T-cell (primary cell): ENCODE measurements at regions not wholly inside any gene's neighbourhood (a gene's known extent, or its start where the extent isn't known, plus 50 kb on each side); places are given as distances from the start of the nearest gene placed in this dataset.

Experiments used
- ATAC-seq, 4 experiments: fragments of 200-7000 bp in 3 of 4; fragments of 150-1000 bp in 1 of 4; cut with Tn5 transposase; replicated peaks in 1 of 4; 1 replicate in 3 of 4; 2 replicates in 1 of 4; pipeline ENCODE4 v1.10.0; 2021; ENCODE audit warnings: moderate library complexity in 3 of 4, mild to moderate bottlenecking in 2 of 4, moderate number of reproducible peaks in 1 of 4
- CTCF ChIA-PET, 2 donors: fragments of 300-600 bp; sonication (Branson Sonifier 250); formaldehyde crosslinking; loops; one replicate each; lab custom pipeline; 2022; ENCODE audit warnings: antibody characterized with exemption in 2 of 2; lab: Charles Lee
- POLR2A ChIA-PET, 2 donors: fragments of 300-600 bp; sonication (Branson Sonifier 250); formaldehyde crosslinking; loops; one replicate each; lab custom pipeline; 2022; ENCODE audit warnings: antibody characterized with exemption in 2 of 2; lab: Charles Lee
- DNase-seq, 35 experiments: peaks; one replicate each; pipeline versions ENCODE4 v3.0.0 to v3.0.0-alpha.2; 2013 to 2023
- H3K27ac ChIP-seq: one replicate; pipeline ENCODE4 v1.5.1; 2013; ENCODE audit warnings: low read length
- H3K27me3 ChIP-seq, 2 experiments: replicated peaks in 1 of 2; 1 replicate in 1 of 2; 2 replicates in 1 of 2; pipeline versions ENCODE4 v1.6.1 to v1.7.0; 2013; ENCODE audit warnings: low read length in 1 of 2, mixed read lengths in 1 of 2; ENCODE audit not compliant: control insufficient read depth in 2 of 2, insufficient read depth in 2 of 2; ENCODE audit errors: extremely low read depth in 1 of 2
- H3K36me3 ChIP-seq, 2 donors: 1 replicate in 1 of 2; 2 replicates in 1 of 2; pipeline versions ENCODE4 v1.6.1 to v1.7.0; 2013; ENCODE audit warnings: low read length in 1 of 2; ENCODE audit not compliant: control insufficient read depth in 2 of 2, insufficient read depth in 1 of 2; ENCODE audit errors: extremely low read depth in 1 of 2
- H3K4me1 ChIP-seq, 2 experiments: 1 replicate in 1 of 2; 2 replicates in 1 of 2; pipeline versions ENCODE4 v1.6.1 to v1.7.0; 2013; ENCODE audit warnings: low read length in 2 of 2, mixed read lengths in 1 of 2; ENCODE audit not compliant: insufficient read depth in 2 of 2, control insufficient read depth in 1 of 2; ENCODE audit errors: extremely low read depth in 1 of 2
- H3K4me3 ChIP-seq, 2 donors: 1 replicate in 1 of 2; 2 replicates in 1 of 2; pipeline versions ENCODE4 v1.5.1 to v1.7.0; 2013; ENCODE audit warnings: mild to moderate bottlenecking in 2 of 2, low read length in 1 of 2, moderate library complexity in 1 of 2; ENCODE audit not compliant: control insufficient read depth in 1 of 2; ENCODE audit errors: extremely low read depth in 1 of 2
- H3K9me3 ChIP-seq: 2 replicates; pipeline ENCODE4 v1.7.0; 2013
- H3K27ac Mint-ChIP-seq, 2 donors: one replicate each; pipeline ENCODE4 v1.8.0; 2020 to 2021; ENCODE audit warnings: mild to moderate bottlenecking in 2 of 2, mixed read lengths in 2 of 2
- H3K27me3 Mint-ChIP-seq, 2 donors: one replicate each; pipeline ENCODE4 v1.8.0; 2021 to 2022; ENCODE audit warnings: mixed read lengths in 2 of 2
- H3K36me3 Mint-ChIP-seq: one replicate; pipeline ENCODE4 v1.8.0; 2021; ENCODE audit warnings: mixed read lengths
- H3K4me1 Mint-ChIP-seq, 3 donors: one replicate each; pipeline ENCODE4 v1.8.0; 2020 to 2022; ENCODE audit warnings: mixed read lengths in 3 of 3, mild to moderate bottlenecking in 1 of 3
- H3K4me3 Mint-ChIP-seq, 3 donors: one replicate each; pipeline ENCODE4 v1.8.0; 2020 to 2022; ENCODE audit warnings: mild to moderate bottlenecking in 3 of 3, mixed read lengths in 3 of 3, moderate library complexity in 3 of 3
- H3K9me3 Mint-ChIP-seq, 3 donors: one replicate each; pipeline ENCODE4 v1.8.0; 2020 to 2022; ENCODE audit warnings: mixed read lengths in 3 of 3
- WGBS: methylation state at CpG from one replicate; pipeline ENCODE4 v1.1.5; 2013; ENCODE audit warnings: missing lambda C conversion rate; ENCODE audit not compliant: insufficient coverage; 5-methylcytosine and 5-hydroxymethylcytosine counted together

DNA sequence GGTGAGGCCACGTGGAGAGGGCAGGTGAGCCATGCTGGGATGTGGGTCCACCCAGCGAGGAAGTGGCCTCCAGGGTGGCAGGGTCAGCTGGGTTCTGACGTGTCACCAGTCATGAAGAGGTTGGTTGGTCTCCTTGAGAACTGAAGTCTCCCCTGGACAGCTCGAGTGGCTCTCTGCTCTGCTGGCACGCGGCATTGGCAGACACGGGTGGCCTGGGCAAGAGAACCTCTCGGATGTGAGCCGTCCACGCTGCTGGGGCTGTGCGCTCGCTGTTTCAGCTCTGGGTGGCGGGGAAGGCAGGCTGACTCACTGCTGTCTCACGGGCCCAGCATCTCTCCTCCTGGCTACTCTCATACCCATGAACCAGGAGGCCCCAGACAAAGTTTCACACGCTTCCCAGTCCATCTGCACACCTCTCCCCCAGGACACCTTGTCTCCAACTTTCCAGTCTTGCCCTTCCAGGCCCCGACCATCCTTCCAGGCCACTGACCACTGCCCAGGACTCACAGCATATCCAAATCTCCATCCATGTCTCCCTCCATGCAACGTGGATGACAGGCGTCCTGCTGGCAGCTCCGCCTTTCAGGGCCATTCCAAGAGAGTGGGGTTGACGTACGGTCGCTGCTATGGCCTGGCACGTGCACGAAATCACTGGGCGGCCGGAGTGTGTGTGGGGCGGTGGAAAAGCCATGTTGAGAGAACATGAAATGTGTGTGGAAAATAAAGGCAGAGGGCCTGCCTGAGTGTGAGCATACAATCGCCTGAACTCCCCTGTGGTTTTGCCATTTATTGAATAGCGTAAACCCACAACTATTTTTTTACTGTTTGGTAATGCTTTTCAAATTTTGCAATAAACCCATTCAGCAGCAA is 145.0 kb upstream of the COL5A1 start:
- H3K4me1 Mint-ChIP-seq = no peaks in the 10 kb centered on the region
- Histone ChIP-seq H3K4me1 (no peaks in the 10 kb centered on the region), H3K27ac (no peak overlapping the region), H3K4me3 (no peak overlapping the region), H3K9me3 (no peaks in the 10 kb centered on the region), H3K36me3 (no peaks in the 10 kb centered on the region), H3K27me3 (peaks cover 0 to 39% of the 10 kb centered on the region in 2 experiments)
- 81% methylated on average over 20 of the region's 29 CpGs for WGBS
- peaks cover 11 to 23% of the 10 kb centered on the region in 2 donors for H3K27me3 Mint-ChIP-seq
- ATAC-seq = no peak
- H3K4me3 Mint-ChIP-seq = no peak overlapping the region
- no peak overlapping the region for H3K27ac Mint-ChIP-seq
- ChIA-PET POLR2A (no interaction called here), CTCF (no interaction called here)
- no peak for DNase-seq
- no peaks in the 10 kb centered on the region for H3K36me3 Mint-ChIP-seq
- no peaks in the 10 kb centered on the region for H3K9me3 Mint-ChIP-seq

DNA sequence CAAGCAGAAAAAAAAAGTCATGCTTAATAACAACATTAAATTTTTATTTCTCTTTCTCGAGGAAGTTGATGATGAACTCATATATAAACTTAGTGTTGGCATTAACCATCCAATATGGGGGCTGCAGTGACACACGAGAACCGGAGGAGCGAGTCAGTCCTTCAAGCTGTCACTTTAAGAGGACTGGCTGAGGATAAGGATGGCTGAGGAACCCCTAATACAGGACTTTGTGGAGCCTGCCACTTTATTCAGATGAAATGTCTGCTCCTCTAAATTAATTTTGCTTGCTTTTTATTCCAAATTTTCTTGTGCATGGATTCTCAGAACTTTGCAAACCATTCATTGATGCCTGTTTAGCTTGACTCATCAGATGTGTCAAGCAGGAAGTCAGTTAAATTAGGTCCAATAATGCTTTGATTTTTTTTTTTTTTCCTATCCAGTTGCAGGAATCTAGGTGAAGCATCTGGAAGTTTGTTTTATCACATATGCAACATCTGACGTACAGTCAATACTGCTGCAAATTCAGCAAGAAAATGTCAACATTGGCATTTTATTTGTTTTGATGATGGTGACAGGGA is 144.2 kb upstream of the COL5A1 start:
- Mint-ChIP-seq H3K9me3 (no peaks in the 10 kb centered on the region), H3K4me1 (no peaks in the 10 kb centered on the region), H3K27ac (no peak overlapping the region), H3K27me3 (peaks cover 15 to 27% of the 10 kb centered on the region in 2 donors), H3K4me3 (no peak overlapping the region), H3K36me3 (no peaks in the 10 kb centered on the region)
- no peak for DNase-seq
- ChIA-PET POLR2A (no interaction called here), CTCF (interaction anchor here in 1 of 2 donors (0.6 kb wide), 1 partner anchor 200 kb away, joined by 6 read pairs; no protein-coding TSS in a partner anchor)
- Histone ChIP-seq H3K4me1 (no peaks in the 10 kb centered on the region), H3K9me3 (no peaks in the 10 kb centered on the region), H3K27me3 (peaks cover 0 to 40% of the 10 kb centered on the region in 2 experiments), H3K4me3 (no peak overlapping the region), H3K36me3 (no peaks in the 10 kb centered on the region), H3K27ac (no peak overlapping the region)
- WGBS = 83% methylated on average over 4 of the region's 5 CpGs
- ATAC-seq = no peak

DNA sequence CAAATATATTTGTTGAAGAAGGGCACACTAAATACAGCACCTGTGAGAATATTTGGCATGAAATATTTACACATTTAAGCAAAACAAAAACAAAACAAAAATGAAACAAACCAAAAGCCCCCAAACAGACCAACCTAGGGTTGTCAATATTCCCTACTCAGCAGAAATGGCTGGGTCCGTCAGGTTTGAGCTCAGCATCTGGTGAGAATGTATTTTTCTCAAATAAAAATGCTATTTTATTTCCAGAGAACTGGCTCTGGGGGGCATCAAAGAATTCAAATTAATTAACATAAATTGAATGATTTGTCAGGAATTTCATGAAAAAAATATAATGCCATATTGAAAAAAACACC is 142.8 kb upstream of the COL5A1 start:
- Histone ChIP-seq H3K27ac (no peak overlapping the region), H3K36me3 (no peaks in the 10 kb centered on the region), H3K4me3 (no peak overlapping the region), H3K27me3 (peaks cover 0 to 41% of the 10 kb centered on the region in 2 experiments), H3K9me3 (no peaks in the 10 kb centered on the region), H3K4me1 (no peaks in the 10 kb centered on the region)
- Mint-ChIP-seq H3K4me3 (no peak overlapping the region), H3K27ac (no peak overlapping the region), H3K36me3 (no peaks in the 10 kb centered on the region), H3K27me3 (peaks cover 8 to 29% of the 10 kb centered on the region in 2 donors), H3K9me3 (no peaks in the 10 kb centered on the region), H3K4me1 (no peaks in the 10 kb centered on the region)
- ATAC-seq (no peak), DNase-seq (no peak)
- POLR2A ChIA-PET = no interaction called here
- CTCF ChIA-PET = no interaction called here
- no CpG with 5 or more reads among the region's 1 CpG for WGBS

DNA sequence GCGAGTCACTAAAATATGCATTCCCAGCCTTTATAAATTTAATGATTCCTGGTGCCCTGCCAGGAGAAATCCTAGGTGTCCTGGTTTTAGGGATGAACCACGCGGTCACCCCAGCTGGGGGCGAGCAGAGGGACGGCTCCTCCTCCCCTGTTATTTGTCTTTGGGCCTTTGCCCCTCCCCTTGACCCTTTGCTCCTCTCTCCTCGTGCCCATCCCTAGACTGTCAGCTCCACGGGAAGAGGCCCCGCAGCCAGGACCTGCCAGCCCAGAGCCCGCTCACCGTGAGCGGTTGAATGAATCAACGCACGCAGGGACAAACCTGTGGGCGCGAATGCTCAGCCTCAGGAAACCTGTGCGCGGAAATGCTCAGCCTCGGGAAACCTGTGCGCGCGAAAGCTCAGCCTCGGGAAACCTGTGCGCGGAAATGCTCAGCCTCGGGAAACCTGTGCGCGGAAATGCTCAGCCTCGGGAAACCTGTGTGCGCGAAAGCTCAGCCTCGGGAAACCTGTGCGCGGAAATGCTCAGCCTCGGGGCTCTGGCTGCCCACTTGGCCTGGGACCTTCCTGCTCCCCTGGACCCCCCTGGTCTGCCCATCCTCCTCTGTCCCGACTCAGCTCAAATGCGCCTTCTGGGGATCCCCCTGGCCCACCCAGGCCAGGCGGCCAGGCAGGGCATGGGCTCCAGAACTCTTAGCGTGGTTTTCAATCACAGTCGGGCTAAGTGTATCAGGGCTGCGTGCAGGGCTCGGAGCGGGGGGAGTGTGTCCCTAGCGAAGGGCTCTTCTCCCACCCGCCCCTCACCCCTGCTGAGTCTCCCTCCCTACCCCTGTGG is 140.5 kb upstream of the COL5A1 start:
- Histone ChIP-seq H3K36me3 (no peaks in the 10 kb centered on the region), H3K9me3 (no peaks in the 10 kb centered on the region), H3K4me1 (no peaks in the 10 kb centered on the region), H3K27me3 (peaks cover 0 to 40% of the 10 kb centered on the region in 2 experiments), H3K27ac (no peak overlapping the region), H3K4me3 (no peak overlapping the region)
- ChIA-PET POLR2A (interaction anchor here in 1 of 2 donors (0.7 kb wide), 1 partner anchor 150 kb away, joined by 5 read pairs; no protein-coding TSS in a partner anchor), CTCF (no interaction called here)
- no peaks in the 10 kb centered on the region for H3K9me3 Mint-ChIP-seq
- H3K27me3 Mint-ChIP-seq = peaks cover 17 to 34% of the 10 kb centered on the region in 2 donors
- WGBS = 19% methylated on average over 39 of the region's 44 CpGs
- no peaks in the 10 kb centered on the region for H3K4me1 Mint-ChIP-seq
- no peaks in the 10 kb centered on the region for H3K36me3 Mint-ChIP-seq
- no peak for ATAC-seq
- DNase-seq = no peak
- no peak overlapping the region for H3K4me3 Mint-ChIP-seq
- H3K27ac Mint-ChIP-seq = no peak overlapping the region

DNA sequence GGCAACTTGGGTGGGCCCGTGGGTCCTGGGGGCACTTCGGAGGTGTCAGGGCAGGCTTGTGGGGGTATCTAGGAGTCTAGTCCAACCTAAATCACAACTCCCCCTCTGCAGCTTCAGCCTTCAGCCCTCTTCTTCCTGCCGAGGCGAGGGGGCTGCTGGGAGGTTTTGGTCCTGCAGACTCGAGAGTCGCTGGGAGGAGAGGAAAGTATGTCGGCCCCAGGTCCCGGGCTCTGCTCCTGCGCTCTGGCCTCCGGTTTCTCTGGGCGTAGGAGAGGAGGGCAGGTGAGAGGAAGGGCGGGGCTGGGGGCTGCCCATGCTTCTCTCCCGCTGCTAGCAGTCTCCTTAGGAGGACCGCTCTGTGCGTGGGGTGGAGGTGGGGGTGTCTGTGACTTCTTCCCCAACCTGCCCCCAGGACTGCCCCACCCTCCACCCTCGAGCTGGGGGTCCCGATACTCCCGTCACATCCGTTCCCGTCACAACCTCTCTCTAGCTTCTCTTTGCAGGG is 139.8 kb upstream of the COL5A1 start:
- Histone ChIP-seq H3K4me1 (no peaks in the 10 kb centered on the region), H3K27ac (no peak overlapping the region), H3K9me3 (no peaks in the 10 kb centered on the region), H3K27me3 (peaks cover 0 to 37% of the 10 kb centered on the region in 2 experiments), H3K4me3 (no peak overlapping the region), H3K36me3 (no peaks in the 10 kb centered on the region)
- H3K36me3 Mint-ChIP-seq = no peaks in the 10 kb centered on the region
- CTCF ChIA-PET = no interaction called here
- H3K27me3 Mint-ChIP-seq = peaks cover 16 to 34% of the 10 kb centered on the region in 2 donors
- DNase-seq (no peak), ATAC-seq (no peak)
- WGBS = 29% methylated on average over 4 of the region's 20 CpGs
- H3K9me3 Mint-ChIP-seq = no peaks in the 10 kb centered on the region
- H3K4me1 Mint-ChIP-seq = no peaks in the 10 kb centered on the region
- POLR2A ChIA-PET = interaction anchor here in 1 of 2 donors (0.7 kb wide), 1 partner anchor 149 kb away, joined by 5 read pairs; no protein-coding TSS in a partner anchor
- H3K4me3 Mint-ChIP-seq = no peak overlapping the region
- peak overlapping the region in 1 of 2 donors; percentile 36 for H3K27ac Mint-ChIP-seq

DNA sequence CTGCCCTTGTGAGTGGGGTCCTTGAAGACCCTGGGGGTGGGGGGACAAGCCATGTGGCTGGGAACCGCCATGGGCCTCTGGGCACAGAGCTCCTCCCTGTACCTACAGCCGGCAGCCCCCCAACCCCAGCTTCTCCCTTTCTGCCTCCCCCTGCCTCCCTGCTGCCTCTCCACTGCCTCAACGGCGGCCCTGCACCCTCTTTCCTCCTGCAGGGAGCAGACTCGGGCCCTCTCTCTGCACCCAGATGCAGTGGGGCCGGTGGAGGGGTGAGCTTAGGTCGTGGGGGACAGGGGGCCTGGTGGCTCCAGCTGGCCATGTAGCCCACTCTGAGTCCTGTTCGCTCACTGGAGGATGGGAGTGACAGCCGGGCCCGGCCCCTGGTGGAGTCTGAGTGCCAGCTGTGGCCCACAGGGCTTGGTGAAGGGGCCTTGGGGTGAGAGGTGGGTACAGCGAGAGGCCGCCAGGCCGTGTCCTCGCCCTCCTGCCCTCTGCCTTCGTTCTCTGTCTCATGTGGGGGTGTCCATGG is 139.3 kb upstream of the COL5A1 start:
- no peaks in the 10 kb centered on the region for H3K36me3 ChIP-seq
- peaks cover 0 to 37% of the 10 kb centered on the region in 2 experiments for H3K27me3 ChIP-seq
- H3K27ac ChIP-seq = no peak overlapping the region
- Mint-ChIP-seq H3K9me3 (no peaks in the 10 kb centered on the region), H3K4me3 (no peak overlapping the region), H3K27me3 (peaks cover 14 to 34% of the 10 kb centered on the region in 2 donors), H3K4me1 (no peaks in the 10 kb centered on the region), H3K27ac (no peak overlapping the region), H3K36me3 (no peaks in the 10 kb centered on the region)
- CTCF ChIA-PET = no interaction called here
- 70% methylated on average over 8 of the region's 15 CpGs for WGBS
- ATAC-seq = no peak
- POLR2A ChIA-PET = no interaction called here
- H3K9me3 ChIP-seq = no peaks in the 10 kb centered on the region
- no peak overlapping the region for H3K4me3 ChIP-seq
- H3K4me1 ChIP-seq = no peaks in the 10 kb centered on the region
- no peak for DNase-seq
